HepG2 (cell line): ENCODE measurements at regions not wholly inside any gene's neighbourhood (a gene's known extent, or its start where the extent isn't known, plus 50 kb on each side); places are given as distances from the start of the nearest gene placed in this dataset.

Experiments used
- IKZF4 ChIP-seq: sonication (generic); formaldehyde crosslinking; IDR thresholded peaks from 2 replicates; pipeline ENCODE4 v1.5.1; 2020; ENCODE audit warnings: borderline replicate concordance, mild to moderate bottlenecking, low read depth, missing genetic modification reagents; ENCODE audit errors: not compliant biosample characterization
- KDM3A ChIP-seq: IDR thresholded peaks from 2 replicates; pipeline ENCODE4 v1.6.1; 2018; ENCODE audit warnings: low read depth, missing compliant biosample characterization
- KLF11 ChIP-seq: IDR thresholded peaks from 2 replicates; pipeline ENCODE4 v1.6.1; 2016; ENCODE audit warnings: missing compliant biosample characterization
- MED8 ChIP-seq: sonication (generic); formaldehyde crosslinking; IDR thresholded peaks from 2 replicates; pipeline ENCODE4 v1.8.1; 2023; ENCODE audit warnings: mild to moderate bottlenecking, missing genetic modification reagents; ENCODE audit not compliant: insufficient replicate concordance
- MEIS1 ChIP-seq: sonication (generic); formaldehyde crosslinking; IDR thresholded peaks from 2 replicates; pipeline ENCODE4 v1.9.0; 2021; ENCODE audit warnings: mild to moderate bottlenecking, missing genetic modification reagents, moderate library complexity, borderline replicate concordance
- RAD51 ChIP-seq: fragments of 450-650 bp; IDR thresholded peaks from 2 replicates; pipeline ENCODE4 v1.6.1; 2016; ENCODE audit warnings: borderline replicate concordance
- TEAD3 ChIP-seq: optimal IDR thresholded peaks from 2 replicates; pipeline ENCODE3; 2016; ENCODE audit warnings: borderline replicate concordance
- YEATS2 ChIP-seq: sonication (generic); formaldehyde crosslinking; IDR thresholded peaks from 2 replicates; pipeline ENCODE4 v1.4.0; 2020; ENCODE audit warnings: missing genetic modification reagents, borderline replicate concordance
- TF ChIP-seq, protein P1 (sequence below): sonication (generic); formaldehyde crosslinking; IDR thresholded peaks from 2 replicates; pipeline ENCODE4 v1.4.0; 2020; ENCODE audit warnings: mild to moderate bottlenecking, missing genetic modification reagents, borderline replicate concordance
- TF ChIP-seq, protein P2 (sequence below): sonication (generic); formaldehyde crosslinking; IDR thresholded peaks from 2 replicates; pipeline ENCODE4 v1.4.0; 2020; ENCODE audit warnings: missing genetic modification reagents, borderline replicate concordance
- TF ChIP-seq, protein P3 (sequence below): sonication (generic); formaldehyde crosslinking; IDR thresholded peaks from 2 replicates; pipeline ENCODE4 v1.4.0; 2020; ENCODE audit warnings: missing genetic modification reagents, mild to moderate bottlenecking, borderline replicate concordance
- TF ChIP-seq, protein P4 (sequence below): IDR thresholded peaks from 2 replicates; pipeline ENCODE4 v1.6.1; 2016; ENCODE audit warnings: missing compliant biosample characterization, missing genetic modification reagents, borderline replicate concordance
- TF ChIP-seq, protein P5 (sequence below): sonication (generic); formaldehyde crosslinking; IDR thresholded peaks from 2 replicates; pipeline ENCODE4 v1.5.0; 2020; ENCODE audit warnings: missing genetic modification reagents, mild to moderate bottlenecking, borderline replicate concordance
- TF ChIP-seq, protein P6 (sequence below): sonication (generic); formaldehyde crosslinking; conservative IDR thresholded peaks from 2 replicates; pipeline ENCODE4 v1.4.0; 2020; ENCODE audit warnings: missing genetic modification reagents

DNA sequence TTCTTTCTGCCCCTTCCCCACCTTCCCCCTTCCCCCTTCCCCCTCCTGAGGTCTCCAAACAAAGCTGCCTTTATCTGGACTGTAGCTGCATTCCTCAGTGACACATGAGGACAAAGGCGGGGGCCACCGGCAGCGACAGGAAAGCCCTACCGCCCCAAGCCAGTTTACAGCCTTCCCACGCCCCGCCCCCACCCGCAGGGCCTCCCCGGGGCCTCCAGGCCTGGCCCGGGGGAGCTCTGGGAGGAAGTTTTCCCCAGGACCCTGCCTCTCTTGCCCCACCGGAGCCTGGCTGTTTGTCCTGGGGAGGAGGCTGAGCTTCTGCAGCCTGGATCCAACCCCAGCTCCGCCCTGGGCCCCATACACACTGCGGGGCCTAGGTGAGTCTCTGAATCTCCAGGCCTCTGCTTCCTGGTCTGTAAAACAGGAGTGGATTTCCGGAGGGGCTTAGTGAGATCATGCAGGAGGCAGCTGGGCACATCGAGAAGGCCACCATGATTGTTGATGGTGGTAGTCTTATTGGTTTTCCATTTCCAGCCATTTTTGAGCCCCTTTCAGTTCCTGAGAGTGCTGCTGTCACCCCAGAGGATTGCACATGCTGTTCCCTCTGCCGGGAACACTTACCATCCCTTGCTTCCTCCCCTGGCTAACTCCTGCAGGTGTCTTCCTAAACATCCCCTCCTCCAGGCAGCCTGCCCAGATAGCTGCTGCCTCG, 130.7 kb downstream of the MN1 start (continued):
- TF ChIP-seq, protein P1, sequence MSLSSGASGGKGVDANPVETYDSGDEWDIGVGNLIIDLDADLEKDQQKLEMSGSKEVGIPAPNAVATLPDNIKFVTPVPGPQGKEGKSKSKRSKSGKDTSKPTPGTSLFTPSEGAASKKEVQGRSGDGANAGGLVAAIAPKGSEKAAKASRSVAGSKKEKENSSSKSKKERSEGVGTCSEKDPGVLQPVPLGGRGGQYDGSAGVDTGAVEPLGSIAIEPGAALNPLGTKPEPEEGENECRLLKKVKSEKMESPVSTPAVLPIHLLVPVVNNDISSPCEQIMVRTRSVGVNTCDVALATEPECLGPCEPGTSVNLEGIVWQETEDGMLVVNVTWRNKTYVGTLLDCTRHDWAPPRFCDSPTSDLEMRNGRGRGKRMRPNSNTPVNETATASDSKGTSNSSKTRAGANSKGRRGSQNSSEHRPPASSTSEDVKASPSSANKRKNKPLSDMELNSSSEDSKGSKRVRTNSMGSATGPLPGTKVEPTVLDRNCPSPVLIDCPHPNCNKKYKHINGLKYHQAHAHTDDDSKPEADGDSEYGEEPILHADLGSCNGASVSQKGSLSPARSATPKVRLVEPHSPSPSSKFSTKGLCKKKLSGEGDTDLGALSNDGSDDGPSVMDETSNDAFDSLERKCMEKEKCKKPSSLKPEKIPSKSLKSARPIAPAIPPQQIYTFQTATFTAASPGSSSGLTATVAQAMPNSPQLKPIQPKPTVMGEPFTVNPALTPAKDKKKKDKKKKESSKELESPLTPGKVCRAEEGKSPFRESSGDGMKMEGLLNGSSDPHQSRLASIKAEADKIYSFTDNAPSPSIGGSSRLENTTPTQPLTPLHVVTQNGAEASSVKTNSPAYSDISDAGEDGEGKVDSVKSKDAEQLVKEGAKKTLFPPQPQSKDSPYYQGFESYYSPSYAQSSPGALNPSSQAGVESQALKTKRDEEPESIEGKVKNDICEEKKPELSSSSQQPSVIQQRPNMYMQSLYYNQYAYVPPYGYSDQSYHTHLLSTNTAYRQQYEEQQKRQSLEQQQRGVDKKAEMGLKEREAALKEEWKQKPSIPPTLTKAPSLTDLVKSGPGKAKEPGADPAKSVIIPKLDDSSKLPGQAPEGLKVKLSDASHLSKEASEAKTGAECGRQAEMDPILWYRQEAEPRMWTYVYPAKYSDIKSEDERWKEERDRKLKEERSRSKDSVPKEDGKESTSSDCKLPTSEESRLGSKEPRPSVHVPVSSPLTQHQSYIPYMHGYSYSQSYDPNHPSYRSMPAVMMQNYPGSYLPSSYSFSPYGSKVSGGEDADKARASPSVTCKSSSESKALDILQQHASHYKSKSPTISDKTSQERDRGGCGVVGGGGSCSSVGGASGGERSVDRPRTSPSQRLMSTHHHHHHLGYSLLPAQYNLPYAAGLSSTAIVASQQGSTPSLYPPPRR (CRISPR knock-in tag), result no peak
- TF ChIP-seq, protein P2, sequence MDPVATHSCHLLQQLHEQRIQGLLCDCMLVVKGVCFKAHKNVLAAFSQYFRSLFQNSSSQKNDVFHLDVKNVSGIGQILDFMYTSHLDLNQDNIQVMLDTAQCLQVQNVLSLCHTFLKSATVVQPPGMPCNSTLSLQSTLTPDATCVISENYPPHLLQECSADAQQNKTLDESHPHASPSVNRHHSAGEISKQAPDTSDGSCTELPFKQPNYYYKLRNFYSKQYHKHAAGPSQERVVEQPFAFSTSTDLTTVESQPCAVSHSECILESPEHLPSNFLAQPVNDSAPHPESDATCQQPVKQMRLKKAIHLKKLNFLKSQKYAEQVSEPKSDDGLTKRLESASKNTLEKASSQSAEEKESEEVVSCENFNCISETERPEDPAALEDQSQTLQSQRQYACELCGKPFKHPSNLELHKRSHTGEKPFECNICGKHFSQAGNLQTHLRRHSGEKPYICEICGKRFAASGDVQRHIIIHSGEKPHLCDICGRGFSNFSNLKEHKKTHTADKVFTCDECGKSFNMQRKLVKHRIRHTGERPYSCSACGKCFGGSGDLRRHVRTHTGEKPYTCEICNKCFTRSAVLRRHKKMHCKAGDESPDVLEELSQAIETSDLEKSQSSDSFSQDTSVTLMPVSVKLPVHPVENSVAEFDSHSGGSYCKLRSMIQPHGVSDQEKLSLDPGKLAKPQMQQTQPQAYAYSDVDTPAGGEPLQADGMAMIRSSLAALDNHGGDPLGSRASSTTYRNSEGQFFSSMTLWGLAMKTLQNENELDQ (CRISPR knock-in tag), result no peak
- TF ChIP-seq RAD51, result no peak
- no peak for TF ChIP-seq KDM3A (CRISPR knock-in tag)
- TF ChIP-seq, protein P3, sequence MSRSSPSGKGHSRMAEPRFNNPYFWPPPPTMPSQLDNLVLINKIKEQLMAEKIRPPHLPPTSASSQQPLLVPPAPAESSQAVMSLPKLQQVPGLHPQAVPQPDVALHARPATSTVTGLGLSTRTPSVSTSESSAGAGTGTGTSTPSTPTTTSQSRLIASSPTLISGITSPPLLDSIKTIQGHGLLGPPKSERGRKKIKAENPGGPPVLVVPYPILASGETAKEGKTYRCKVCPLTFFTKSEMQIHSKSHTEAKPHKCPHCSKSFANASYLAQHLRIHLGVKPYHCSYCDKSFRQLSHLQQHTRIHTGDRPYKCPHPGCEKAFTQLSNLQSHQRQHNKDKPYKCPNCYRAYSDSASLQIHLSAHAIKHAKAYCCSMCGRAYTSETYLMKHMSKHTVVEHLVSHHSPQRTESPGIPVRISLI (CRISPR knock-in tag), result 0 out of 2 replicates have a peak, but pooled peaks have one; percentile 29
- no peak for TF ChIP-seq IKZF4 (CRISPR knock-in tag)
- no peak for TF ChIP-seq KLF11 (CRISPR knock-in tag)
- TF ChIP-seq TEAD3 (CRISPR knock-in tag), result peak; percentile 78
- no peak for TF ChIP-seq MED8 (CRISPR knock-in tag)
- TF ChIP-seq, protein P4, sequence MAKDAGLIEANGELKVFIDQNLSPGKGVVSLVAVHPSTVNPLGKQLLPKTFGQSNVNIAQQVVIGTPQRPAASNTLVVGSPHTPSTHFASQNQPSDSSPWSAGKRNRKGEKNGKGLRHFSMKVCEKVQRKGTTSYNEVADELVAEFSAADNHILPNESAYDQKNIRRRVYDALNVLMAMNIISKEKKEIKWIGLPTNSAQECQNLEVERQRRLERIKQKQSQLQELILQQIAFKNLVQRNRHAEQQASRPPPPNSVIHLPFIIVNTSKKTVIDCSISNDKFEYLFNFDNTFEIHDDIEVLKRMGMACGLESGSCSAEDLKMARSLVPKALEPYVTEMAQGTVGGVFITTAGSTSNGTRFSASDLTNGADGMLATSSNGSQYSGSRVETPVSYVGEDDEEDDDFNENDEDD, result peak; percentile 8; the same call in 1 of the 2 replicates
- TF ChIP-seq, protein P5, sequence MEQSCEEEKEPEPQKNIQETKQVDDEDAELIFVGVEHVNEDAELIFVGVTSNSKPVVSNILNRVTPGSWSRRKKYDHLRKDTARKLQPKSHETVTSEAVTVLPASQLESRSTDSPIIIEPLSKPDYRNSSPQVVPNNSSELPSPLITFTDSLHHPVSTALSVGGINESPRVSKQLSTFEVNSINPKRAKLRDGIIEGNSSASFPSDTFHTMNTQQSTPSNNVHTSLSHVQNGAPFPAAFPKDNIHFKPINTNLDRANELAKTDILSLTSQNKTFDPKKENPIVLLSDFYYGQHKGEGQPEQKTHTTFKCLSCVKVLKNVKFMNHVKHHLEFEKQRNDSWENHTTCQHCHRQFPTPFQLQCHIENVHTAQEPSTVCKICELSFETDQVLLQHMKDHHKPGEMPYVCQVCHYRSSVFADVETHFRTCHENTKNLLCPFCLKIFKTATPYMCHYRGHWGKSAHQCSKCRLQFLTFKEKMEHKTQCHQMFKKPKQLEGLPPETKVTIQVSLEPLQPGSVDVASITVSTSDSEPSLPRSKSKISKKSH (CRISPR knock-in tag), result no peak
- TF ChIP-seq MEIS1 (CRISPR knock-in tag), result peak; percentile 55; the same call in 1 of the 2 replicates
- TF ChIP-seq, protein P6, sequence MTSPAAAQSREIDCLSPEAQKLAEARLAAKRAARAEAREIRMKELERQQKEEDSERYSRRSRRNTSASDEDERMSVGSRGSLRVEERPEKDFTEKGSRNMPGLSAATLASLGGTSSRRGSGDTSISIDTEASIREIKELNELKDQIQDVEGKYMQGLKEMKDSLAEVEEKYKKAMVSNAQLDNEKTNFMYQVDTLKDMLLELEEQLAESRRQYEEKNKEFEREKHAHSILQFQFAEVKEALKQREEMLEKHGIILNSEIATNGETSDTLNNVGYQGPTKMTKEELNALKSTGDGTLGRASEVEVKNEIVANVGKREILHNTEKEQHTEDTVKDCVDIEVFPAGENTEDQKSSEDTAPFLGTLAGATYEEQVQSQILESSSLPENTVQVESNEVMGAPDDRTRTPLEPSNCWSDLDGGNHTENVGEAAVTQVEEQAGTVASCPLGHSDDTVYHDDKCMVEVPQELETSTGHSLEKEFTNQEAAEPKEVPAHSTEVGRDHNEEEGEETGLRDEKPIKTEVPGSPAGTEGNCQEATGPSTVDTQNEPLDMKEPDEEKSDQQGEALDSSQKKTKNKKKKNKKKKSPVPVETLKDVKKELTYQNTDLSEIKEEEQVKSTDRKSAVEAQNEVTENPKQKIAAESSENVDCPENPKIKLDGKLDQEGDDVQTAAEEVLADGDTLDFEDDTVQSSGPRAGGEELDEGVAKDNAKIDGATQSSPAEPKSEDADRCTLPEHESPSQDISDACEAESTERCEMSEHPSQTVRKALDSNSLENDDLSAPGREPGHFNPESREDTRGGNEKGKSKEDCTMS (CRISPR knock-in tag), result no peak
- peak; percentile 45; the same call in 1 of the 2 replicates for TF ChIP-seq YEATS2 (CRISPR knock-in tag)
